D721Med (cell line): ENCODE measurements at regions not wholly inside any gene's neighbourhood (a gene's known extent, or its start where the extent isn't known, plus 50 kb on each side); places are given as distances from the start of the nearest gene placed in this dataset.

Experiments used
- DNase-seq: peaks from one replicate; pipeline ENCODE4 v3.0.0; 2011; ENCODE audit warnings: low spot score; ENCODE audit not compliant: insufficient read length
- FAIRE-seq: peaks from 2 replicates; lab custom pipeline; 2011; peaks lifted over from hg19 to GRCh38; lab: Jason Lieb, UNC
- CTCF ChIP-seq: IDR thresholded peaks from 2 replicates; pipeline ENCODE4 v1.5.1; 2012; ENCODE audit warnings: mild to moderate bottlenecking, control low read depth; ENCODE audit not compliant: insufficient read depth; ENCODE audit errors: missing control alignments

GRCh38 chr3:72150634-72151412, 365.9 kb upstream of the PROK2 start:
- FAIRE-seq (no peak), DNase-seq (no peak)
- no peak for TF ChIP-seq CTCF

- no peak for TF ChIP-seq CTCF
- no peak for FAIRE-seq
- no peak for DNase-seq
These were observed 364.8 kb upstream of the PROK2 start for GRCh38 chr3:72149645-72150300.

DNA sequence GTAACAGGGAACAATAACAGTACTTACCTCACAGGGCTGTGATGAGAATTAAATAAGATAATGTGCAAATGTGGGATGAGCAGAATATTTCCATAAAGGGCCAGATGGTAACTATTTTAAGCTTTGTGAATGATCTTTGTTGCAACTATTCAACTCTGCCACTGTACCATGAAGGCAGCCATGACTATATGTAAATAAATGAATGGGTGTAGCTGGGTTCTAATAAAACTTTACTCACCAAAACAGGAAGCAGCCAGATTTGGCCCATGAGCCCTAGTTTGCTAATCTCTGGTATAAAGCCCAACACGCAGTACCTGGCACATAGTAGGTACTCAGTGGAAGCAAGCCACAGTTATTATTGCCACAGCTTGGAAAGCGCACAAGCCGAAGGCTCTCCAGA, 362.7 kb upstream of the PROK2 start:
- DNase-seq (no peak), FAIRE-seq (no peak)
- no peak for TF ChIP-seq CTCF

- FAIRE-seq (no peak), DNase-seq (no peak)
- TF ChIP-seq CTCF: no peak
These were observed 360.8 kb upstream of the PROK2 start for GRCh38 chr3:72145506-72146380.

DNA sequence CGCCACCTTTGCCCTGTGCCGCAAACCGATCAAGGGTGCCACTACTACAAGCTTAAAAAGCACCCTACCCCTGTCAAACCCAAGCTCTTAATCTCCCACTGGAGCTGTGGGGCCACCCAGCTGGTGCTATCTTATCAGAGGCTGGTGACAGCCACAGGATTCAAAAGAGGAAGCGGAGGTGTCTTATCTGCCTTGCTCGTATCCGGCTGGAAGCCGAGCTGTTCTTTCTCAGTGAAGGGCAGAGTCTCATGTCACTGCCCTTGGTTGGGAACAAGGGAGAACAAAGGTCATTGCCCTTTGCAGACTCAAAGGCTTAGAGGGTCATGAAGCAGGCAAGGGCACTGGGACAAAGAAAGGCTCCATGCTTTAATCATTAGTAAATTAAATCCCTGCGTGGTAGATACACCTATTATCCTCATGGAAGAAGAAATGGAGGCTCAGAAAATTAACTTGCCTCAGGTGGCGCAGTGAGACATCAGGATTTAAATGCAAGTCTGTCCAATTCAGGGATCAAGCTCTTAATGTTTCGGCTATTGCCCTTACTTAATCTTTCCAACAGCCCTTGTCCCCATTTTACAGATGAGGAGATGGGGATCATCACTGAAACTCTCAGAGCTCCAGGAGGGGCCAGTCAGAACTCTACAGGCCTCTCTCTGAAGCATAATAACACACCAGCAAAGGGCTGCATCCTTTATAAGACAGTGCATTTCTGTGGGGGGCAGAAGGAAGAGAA, 360.0 kb upstream of the PROK2 start:
- TF ChIP-seq CTCF: no peak
- FAIRE-seq: no peak

DNA sequence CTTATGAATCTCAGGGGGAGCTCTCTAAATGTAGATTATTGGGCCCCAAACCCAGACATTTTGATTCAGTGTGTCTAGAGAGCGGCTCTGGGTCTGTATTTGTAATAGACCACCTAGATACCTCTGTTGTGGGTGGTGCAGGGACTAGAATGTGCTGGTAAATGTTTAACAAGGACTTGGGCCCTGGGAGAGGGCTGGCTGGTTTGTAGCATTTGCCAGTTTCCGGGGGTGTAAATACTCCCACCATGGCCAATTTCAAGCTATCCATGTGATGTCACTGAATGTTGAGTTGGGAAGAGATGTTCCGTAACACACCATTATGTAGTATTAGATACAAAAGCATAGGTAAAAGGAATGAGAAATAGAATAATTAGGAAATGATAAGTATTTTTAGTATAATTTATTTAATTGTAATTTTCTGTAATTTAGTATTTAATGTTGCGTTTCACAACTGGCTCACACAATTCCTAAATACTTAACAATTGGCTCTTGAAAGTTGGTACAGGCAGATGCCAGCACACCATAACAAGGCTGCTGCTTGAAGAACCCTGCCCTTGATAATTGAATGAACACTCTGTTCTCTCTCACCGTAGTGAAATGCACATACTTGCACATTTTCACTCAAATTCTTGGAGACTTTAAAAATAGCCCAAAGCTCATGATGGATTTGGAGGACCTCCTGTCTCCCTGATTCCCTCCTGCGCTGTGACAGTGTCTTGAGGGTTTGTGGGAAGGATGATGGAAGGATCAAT, 359.2 kb upstream of the PROK2 start:
- FAIRE-seq: no peak
- no peak for DNase-seq
- no peak for TF ChIP-seq CTCF

More for the DNA sequence above, 360.0 kb upstream of the PROK2 start:
- peak; percentile 41 for DNase-seq
